ENCODE measurements at regions not wholly inside any gene's neighbourhood (a gene's known extent, or its start where the extent isn't known, plus 50 kb on each side); places are given as distances from the start of the nearest gene placed in this dataset.

DNA sequence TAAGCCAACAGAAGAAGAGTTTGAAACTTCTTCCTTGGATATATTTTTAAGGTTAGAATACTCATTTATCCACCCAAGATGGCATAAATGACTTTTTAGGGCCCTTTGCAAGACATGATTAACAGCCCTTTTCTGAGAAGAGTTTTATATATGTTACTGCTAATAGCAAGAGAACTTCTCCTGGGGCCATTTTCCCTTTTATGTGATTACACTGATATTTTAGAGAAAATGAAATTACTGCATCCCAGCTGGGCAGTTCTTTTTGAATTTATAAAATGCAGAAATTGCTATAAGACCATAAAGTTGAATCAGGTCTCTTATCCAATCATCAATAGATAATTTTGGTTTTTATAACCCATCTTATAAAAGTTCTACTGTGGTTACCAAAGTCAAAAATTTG lies 161.3 kb upstream of the RFX3 start:
- TF ChIP-seq, protein P1, sequence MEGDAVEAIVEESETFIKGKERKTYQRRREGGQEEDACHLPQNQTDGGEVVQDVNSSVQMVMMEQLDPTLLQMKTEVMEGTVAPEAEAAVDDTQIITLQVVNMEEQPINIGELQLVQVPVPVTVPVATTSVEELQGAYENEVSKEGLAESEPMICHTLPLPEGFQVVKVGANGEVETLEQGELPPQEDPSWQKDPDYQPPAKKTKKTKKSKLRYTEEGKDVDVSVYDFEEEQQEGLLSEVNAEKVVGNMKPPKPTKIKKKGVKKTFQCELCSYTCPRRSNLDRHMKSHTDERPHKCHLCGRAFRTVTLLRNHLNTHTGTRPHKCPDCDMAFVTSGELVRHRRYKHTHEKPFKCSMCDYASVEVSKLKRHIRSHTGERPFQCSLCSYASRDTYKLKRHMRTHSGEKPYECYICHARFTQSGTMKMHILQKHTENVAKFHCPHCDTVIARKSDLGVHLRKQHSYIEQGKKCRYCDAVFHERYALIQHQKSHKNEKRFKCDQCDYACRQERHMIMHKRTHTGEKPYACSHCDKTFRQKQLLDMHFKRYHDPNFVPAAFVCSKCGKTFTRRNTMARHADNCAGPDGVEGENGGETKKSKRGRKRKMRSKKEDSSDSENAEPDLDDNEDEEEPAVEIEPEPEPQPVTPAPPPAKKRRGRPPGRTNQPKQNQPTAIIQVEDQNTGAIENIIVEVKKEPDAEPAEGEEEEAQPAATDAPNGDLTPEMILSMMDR (IDR thresholded peaks at IDR 0.05; ENCODE audit: insufficient read depth, low read depth, low read length): no peak
- TF ChIP-seq EZH2 (IDR thresholded peaks at IDR 0.05; ENCODE audit: insufficient read depth, low read length): no peak
- H3K4me1 Mint-ChIP-seq (ENCODE audit: low read depth, unreplicated experiment): no peaks in the 10 kb centered on the region
- Histone ChIP-seq H3K4me1 (ENCODE audit: insufficient read depth, low read length) (no peaks in the 10 kb centered on the region), H2AFZ (ENCODE audit: low read depth, low read length) (no peak overlapping the region), H3K27ac (ENCODE audit: low read depth, low read length) (no peak overlapping the region), H3K36me3 (ENCODE audit: insufficient read depth, low read length) (no peaks in the 10 kb centered on the region), H3K79me2 (ENCODE audit: insufficient read depth, low read length) (no peaks in the 10 kb centered on the region), H4K20me1 (ENCODE audit: insufficient read depth, low read length) (no peaks in the 10 kb centered on the region), H3K9ac (ENCODE audit: low read length) (no peak overlapping the region), H3K27me3 (ENCODE audit: insufficient read depth, low read length) (peaks cover 2% of the 10 kb centered on the region), H3K4me3 (ENCODE audit: insufficient read depth, low read depth, low read length) (no peak overlapping the region), H3K4me2 (ENCODE audit: low read length) (no peak overlapping the region), H3K9me3 (ENCODE audit: insufficient read depth, low read depth, low read length) (no peaks in the 10 kb centered on the region)
- no peak overlapping the region for H3K4me3 Mint-ChIP-seq (ENCODE audit: unreplicated experiment)
- FAIRE-seq (no peak), DNase-seq (ENCODE audit: low read depth) (no peak)
- H3K27ac Mint-ChIP-seq (ENCODE audit: unreplicated experiment): no peak overlapping the region
- no peaks in the 10 kb centered on the region for H3K36me3 Mint-ChIP-seq (ENCODE audit: low read depth, unreplicated experiment)
- no peaks in the 10 kb centered on the region for H3K27me3 Mint-ChIP-seq (ENCODE audit: low read depth, unreplicated experiment)
- no peaks in the 10 kb centered on the region for H3K9me3 Mint-ChIP-seq (ENCODE audit: unreplicated experiment)

DNA sequence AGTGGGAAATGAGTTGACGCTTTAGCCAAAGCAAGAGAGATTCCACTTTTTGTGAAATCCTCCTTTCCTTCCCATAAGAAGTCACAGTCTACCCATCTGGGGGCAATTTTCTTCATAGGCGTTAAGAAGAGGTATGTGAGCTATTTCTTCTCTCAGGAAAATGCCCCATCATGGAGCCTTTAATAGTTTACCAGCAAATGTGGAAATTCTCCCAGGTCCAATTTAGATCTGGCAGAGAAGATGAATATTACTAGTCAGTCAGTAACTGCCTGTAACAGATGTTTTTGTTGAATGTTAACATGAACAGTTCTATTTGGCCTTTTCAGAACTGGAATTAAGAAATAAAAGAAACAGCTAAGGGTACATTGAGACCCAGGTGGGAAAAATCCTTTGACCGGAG lies 156.4 kb upstream of the RFX3 start:
- H3K9me3 ChIP-seq (ENCODE audit: insufficient read depth, low read depth, low read length): no peaks in the 10 kb centered on the region
- H3K27ac ChIP-seq (ENCODE audit: low read depth, low read length): no peak overlapping the region
- H3K4me3 ChIP-seq (ENCODE audit: insufficient read depth, low read depth, low read length): no peak overlapping the region
- no peak overlapping the region for H2AFZ ChIP-seq (ENCODE audit: low read depth, low read length)
- no peaks in the 10 kb centered on the region for H4K20me1 ChIP-seq (ENCODE audit: insufficient read depth, low read length)
- TF ChIP-seq, protein P1 (IDR thresholded peaks at IDR 0.05; ENCODE audit: insufficient read depth, low read depth, low read length): no peak
- TF ChIP-seq EZH2 (IDR thresholded peaks at IDR 0.05; ENCODE audit: insufficient read depth, low read length): no peak
- H3K9me3 Mint-ChIP-seq (ENCODE audit: unreplicated experiment): no peaks in the 10 kb centered on the region
- H3K27me3 Mint-ChIP-seq (ENCODE audit: low read depth, unreplicated experiment): no peaks in the 10 kb centered on the region
- H3K27me3 ChIP-seq (ENCODE audit: insufficient read depth, low read length): no peaks in the 10 kb centered on the region
- no peaks in the 10 kb centered on the region for H3K4me1 Mint-ChIP-seq (ENCODE audit: low read depth, unreplicated experiment)
- no peaks in the 10 kb centered on the region for H3K36me3 ChIP-seq (ENCODE audit: insufficient read depth, low read length)
- H3K79me2 ChIP-seq (ENCODE audit: insufficient read depth, low read length): no peaks in the 10 kb centered on the region
- H3K27ac Mint-ChIP-seq (ENCODE audit: unreplicated experiment): no peak overlapping the region
- no peaks in the 10 kb centered on the region for H3K36me3 Mint-ChIP-seq (ENCODE audit: low read depth, unreplicated experiment)
- H3K4me1 ChIP-seq (ENCODE audit: insufficient read depth, low read length): no peaks in the 10 kb centered on the region
- no peak for FAIRE-seq
- H3K4me2 ChIP-seq (ENCODE audit: low read length): no peak overlapping the region
- no peak overlapping the region for H3K4me3 Mint-ChIP-seq (ENCODE audit: unreplicated experiment)
- DNase-seq (ENCODE audit: low read depth): no peak
- no peak overlapping the region for H3K9ac ChIP-seq (ENCODE audit: low read length)

DNA sequence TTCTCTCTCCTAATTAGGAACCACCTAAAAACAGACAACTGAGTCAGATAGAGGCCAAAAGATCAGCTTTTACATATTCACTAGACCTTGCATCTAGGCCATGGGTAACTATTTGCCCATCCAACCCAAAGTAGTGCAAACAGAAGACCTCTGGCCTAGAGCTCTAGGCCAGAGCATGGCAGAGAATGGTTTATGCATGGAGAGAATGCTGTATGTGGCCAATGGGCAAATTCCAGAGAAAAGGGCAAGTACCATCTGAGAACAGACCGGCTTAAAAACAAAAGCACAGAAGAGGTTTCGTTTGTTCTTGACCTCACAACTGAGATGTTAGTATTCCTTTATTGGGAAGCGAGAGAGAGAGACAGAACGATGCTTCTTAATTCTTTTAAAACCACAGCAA lies 151.7 kb upstream of the RFX3 start:
- TF ChIP-seq EZH2 (IDR thresholded peaks at IDR 0.05; ENCODE audit: insufficient read depth, low read length): no peak
- TF ChIP-seq, protein P1 (IDR thresholded peaks at IDR 0.05; ENCODE audit: insufficient read depth, low read depth, low read length): no peak
- Histone ChIP-seq H3K79me2 (ENCODE audit: insufficient read depth, low read length) (no peaks in the 10 kb centered on the region), H3K27me3 (ENCODE audit: insufficient read depth, low read length) (no peaks in the 10 kb centered on the region), H3K9ac (ENCODE audit: low read length) (no peak overlapping the region), H2AFZ (ENCODE audit: low read depth, low read length) (no peak overlapping the region), H4K20me1 (ENCODE audit: insufficient read depth, low read length) (no peaks in the 10 kb centered on the region), H3K36me3 (ENCODE audit: insufficient read depth, low read length) (no peaks in the 10 kb centered on the region), H3K4me2 (ENCODE audit: low read length) (no peak overlapping the region), H3K9me3 (ENCODE audit: insufficient read depth, low read depth, low read length) (no peaks in the 10 kb centered on the region), H3K4me3 (ENCODE audit: insufficient read depth, low read depth, low read length) (no peak overlapping the region), H3K4me1 (ENCODE audit: insufficient read depth, low read length) (no peaks in the 10 kb centered on the region), H3K27ac (ENCODE audit: low read depth, low read length) (no peak overlapping the region)
- H3K36me3 Mint-ChIP-seq (ENCODE audit: low read depth, unreplicated experiment): no peaks in the 10 kb centered on the region
- H3K9me3 Mint-ChIP-seq (ENCODE audit: unreplicated experiment): no peaks in the 10 kb centered on the region
- peaks cover 5% of the 10 kb centered on the region for H3K4me1 Mint-ChIP-seq (ENCODE audit: low read depth, unreplicated experiment)
- no peak overlapping the region for H3K27ac Mint-ChIP-seq (ENCODE audit: unreplicated experiment)
- H3K4me3 Mint-ChIP-seq (ENCODE audit: unreplicated experiment): no peak overlapping the region
- FAIRE-seq: no peak
- H3K27me3 Mint-ChIP-seq (ENCODE audit: low read depth, unreplicated experiment): no peaks in the 10 kb centered on the region
- no peak for DNase-seq (ENCODE audit: low read depth)

All from astrocyte (in vitro differentiated cells and primary cell).